GM12878 (cell line): ENCODE measurements at regions not wholly inside any gene's neighbourhood (a gene's known extent, or its start where the extent isn't known, plus 50 kb on each side); places are given as distances from the start of the nearest gene placed in this dataset.
A peak's percentile ranks its signal among the peaks of the same experiment; 100 is the strongest.
"Not testable (repeated sequence)": the region's sequence is repeated elsewhere in the genome, so short reads cannot be mapped to it uniquely, and the experiment has no call there.

Experiments used
- ATAC-seq: fragments of 200-7000 bp; cut with Tn5 transposase; 3 replicates; pipeline ENCODE4 v1.9.1; 2020; ENCODE audit warnings: mild to moderate bottlenecking, moderate library complexity
- BruUV-seq: library from RNA; stranded (reverse); fragments of 400-500 nt; replicated peaks from 2 replicates; lab custom pipeline; 2021; lab: Mats Ljungman, UMichigan
- CTCF ChIA-PET: fragments of 300-600 bp; sonication (Branson Sonifier 250); formaldehyde crosslinking; extraction: SDS; loops from one replicate; lab custom pipeline; 2021; ENCODE audit warnings: inconsistent platforms; lab: Yijun Ruan, JAX
- POLR2A ChIA-PET: fragments of 350-600 bp; formaldehyde crosslinking; extraction: SDS; loops from one replicate; lab custom pipeline; 2021; ENCODE audit warnings: inconsistent platforms; lab: Charles Lee
- RAD21 ChIA-PET: fragments of 300-600 bp; sonication (Branson Sonifier 250); formaldehyde crosslinking; loops from one replicate; lab custom pipeline; 2023; ENCODE audit warnings: antibody characterized with exemption; ENCODE audit not compliant: unreplicated experiment; lab: Charles Lee
- SMC1A ChIA-PET: fragments of 300-600 bp; sonication (Branson Sonifier 250); formaldehyde crosslinking; loops from one replicate; lab custom pipeline; 2023; ENCODE audit not compliant: unreplicated experiment, uncharacterized antibody; lab: Charles Lee
- DNase-seq: peaks from one replicate; pipeline ENCODE4 v3.0.0-alpha.2; 2011; ENCODE audit warnings: low read depth, low spot score
- FAIRE-seq: peaks from 3 replicates; lab custom pipeline; 2011; peaks lifted over from hg19 to GRCh38; lab: Jason Lieb, UNC
- H2AFZ ChIP-seq: 2 replicates; pipeline ENCODE4 v1.6.0; 2011; ENCODE audit warnings: low read depth, low read length, control low read depth; ENCODE audit not compliant: control insufficient read depth
- H3K27ac ChIP-seq: 2 replicates; pipeline ENCODE4 v1.5.1; 2011; ENCODE audit warnings: control low read depth; ENCODE audit not compliant: control insufficient read depth, insufficient read depth
- H3K27me3 ChIP-seq, 2 experiments: replicated peaks in 1 of 2; 2 replicates each; pipeline versions ENCODE4 v1.6.0 to v1.6.1; 2011; ENCODE audit warnings: low read length in 1 of 2; ENCODE audit not compliant: control insufficient read depth in 2 of 2, insufficient read depth in 2 of 2
- H3K36me3 ChIP-seq, 2 experiments: 2 replicates each; pipeline ENCODE4 v1.5.1; 2011; ENCODE audit warnings: low read length in 1 of 2; ENCODE audit not compliant: control insufficient read depth in 2 of 2, insufficient read depth in 2 of 2
- H3K4me1 ChIP-seq: 2 replicates; pipeline ENCODE4 v1.6.1; 2011; ENCODE audit warnings: mild to moderate bottlenecking, low read length, moderate library complexity, mixed read lengths; ENCODE audit not compliant: control insufficient read depth, insufficient read depth
- H3K4me2 ChIP-seq: 2 replicates; pipeline ENCODE4 v1.6.0; 2011; ENCODE audit warnings: control low read depth; ENCODE audit not compliant: control insufficient read depth, insufficient read depth
- H3K4me3 ChIP-seq: fragments of 200-600 bp; sonication (generic); 2 replicates; pipeline ENCODE4 v1.5.1; 2016
- H3K79me2 ChIP-seq: 2 replicates; pipeline ENCODE4 v1.6.0; 2011; ENCODE audit warnings: low read length; ENCODE audit not compliant: control insufficient read depth, insufficient read depth
- H3K9ac ChIP-seq: 2 replicates; pipeline ENCODE4 v1.8.0; 2011; ENCODE audit warnings: low read length, control low read depth, mixed read lengths; ENCODE audit not compliant: control insufficient read depth, insufficient read depth
- H3K9me3 ChIP-seq: replicated peaks from 3 replicates; pipeline ENCODE4 v1.5.1; 2011; ENCODE audit warnings: mild to moderate bottlenecking, low read length; ENCODE audit not compliant: control insufficient read depth, insufficient read depth
- H4K20me1 ChIP-seq: 2 replicates; pipeline ENCODE4 v1.6.0; 2011; ENCODE audit not compliant: control insufficient read depth, insufficient read depth
- ATF7 ChIP-seq: fragments of 450-650 bp; IDR thresholded peaks from 2 replicates; pipeline ENCODE4 v1.6.1; 2016; ENCODE audit warnings: low read depth, mild to moderate bottlenecking
- CREB1 ChIP-seq: IDR thresholded peaks from 2 replicates; pipeline ENCODE4 v1.6.1; 2012; ENCODE audit warnings: low read depth, mild to moderate bottlenecking, inconsistent platforms
- CREM ChIP-seq: IDR thresholded peaks from 2 replicates; pipeline ENCODE4 v1.6.1; 2014; ENCODE audit warnings: antibody characterized with exemption, low read depth
- FOS ChIP-seq: IDR thresholded peaks from 3 replicates; pipeline ENCODE4 v1.6.1; 2011; ENCODE audit warnings: borderline replicate concordance; ENCODE audit not compliant: insufficient read length; ENCODE audit errors: extremely low read depth
- IKZF2 ChIP-seq, 2 experiments: fragments of 450-650 bp; IDR thresholded peaks; 2 replicates each; pipeline ENCODE4 v1.6.1; 2017; ENCODE audit warnings: mild to moderate bottlenecking in 2 of 2, moderate library complexity in 2 of 2
- MTA2 ChIP-seq: fragments of 450-650 bp; IDR thresholded peaks from 2 replicates; pipeline ENCODE4 v1.6.1; 2016; ENCODE audit warnings: low read depth, mild to moderate bottlenecking, moderate library complexity
- MTA3 ChIP-seq: IDR thresholded peaks from 2 replicates; pipeline ENCODE4 v1.6.1; 2012; ENCODE audit warnings: low read length, inconsistent platforms, borderline replicate concordance
- NBN ChIP-seq: fragments of 450-650 bp; IDR thresholded peaks from 2 replicates; pipeline ENCODE4 v1.6.1; 2016
- PAX8 ChIP-seq: fragments of 450-650 bp; IDR thresholded peaks from 2 replicates; pipeline ENCODE4 v1.6.1; 2017; ENCODE audit warnings: mild to moderate bottlenecking, moderate library complexity
- RUNX3 ChIP-seq: IDR thresholded peaks from 2 replicates; pipeline ENCODE4 v1.6.1; 2012; ENCODE audit warnings: low read length, inconsistent platforms
- SIX5 ChIP-seq: IDR thresholded peaks from 2 replicates; pipeline ENCODE4 v1.6.1; 2011; ENCODE audit warnings: mild to moderate bottlenecking, low read depth, low read length, moderate library complexity; ENCODE audit not compliant: severe bottlenecking
- SMAD1 ChIP-seq: fragments of 450-650 bp; IDR thresholded peaks from 2 replicates; pipeline ENCODE4 v1.6.1; 2018; ENCODE audit warnings: mild to moderate bottlenecking, low read depth; ENCODE audit not compliant: partially characterized antibody
- TAF1 ChIP-seq: IDR thresholded peaks from 2 replicates; pipeline ENCODE4 v1.6.1; 2011; ENCODE audit warnings: mild to moderate bottlenecking, low read depth, low read length, borderline replicate concordance
- USF2 ChIP-seq: IDR thresholded peaks from 2 replicates; pipeline ENCODE4 v1.6.1; 2011; ENCODE audit warnings: low read depth, low read length, improper control_type of control experiment, borderline replicate concordance
- WGBS: methylation state at CpG from one replicate; pipeline ENCODE4 v1.1.6; 2016; ENCODE audit warnings: low lambda C conversion rate; ENCODE audit not compliant: insufficient replicate concordance, insufficient coverage; ENCODE audit errors: missing lambda C conversion rate; 5-methylcytosine and 5-hydroxymethylcytosine counted together
- in situ Hi-C: fragments of 300-500 bp; cut with MboI; formaldehyde crosslinking; loops from 9 replicates; pipeline ENCODE4 v1.14.3; 2018; ENCODE audit warnings: mixed read lengths
- intact Hi-C: fragments of 100-400 bp; cut with micrococcal nuclease; formaldehyde crosslinking; loops from one replicate; pipeline ENCODE4 v1.14.2; 2022; ENCODE audit not compliant: unreplicated experiment

GRCh38 chr5:56666901-56667300, 148.4 kb upstream of the MAP3K1 start (continued):
- TF ChIP-seq TAF1 = no peak
- no peak for TF ChIP-seq PAX8
- no peak for TF ChIP-seq ATF7
- no peak for TF ChIP-seq USF2
- no peak for TF ChIP-seq FOS
- no peak for TF ChIP-seq CREM
- no peak for TF ChIP-seq MTA3
- no peak for TF ChIP-seq SIX5
- TF ChIP-seq CREB1 = no peak
- TF ChIP-seq SMAD1 = no peak
- TF ChIP-seq, all 136 proteins: peak for 0

GRCh38 chr5:56665117-56665516, 150.2 kb upstream of the MAP3K1 start:
- H3K9ac ChIP-seq, POLR2A ChIA-PET, H4K20me1 ChIP-seq, RAD21 ChIA-PET, H3K27ac ChIP-seq, H3K79me2 ChIP-seq, H3K36me3 ChIP-seq, H2AFZ ChIP-seq, H3K4me2 ChIP-seq, H3K4me3 ChIP-seq, ATAC-seq, intact Hi-C loops, FAIRE-seq, BruUV-seq, H3K27me3 ChIP-seq, H3K9me3 ChIP-seq, DNase-seq, in situ Hi-C loops: not testable (repeated sequence)
- ChIA-PET SMC1A (interaction anchor here (1.0 kb wide), 1 partner anchor 23 kb away, joined by 3 read pairs; no protein-coding TSS in a partner anchor), CTCF (interaction anchor here (0.8 kb wide), 1 partner anchor 21 kb away, joined by 3 read pairs; no protein-coding TSS in a partner anchor)
- 31% methylated on average over 3 of the region's 3 CpGs for WGBS
- TF ChIP-seq RUNX3 = 0 out of 2 replicates have a peak, but pooled peaks have one; percentile 22
- 0 out of 2 replicates have a peak, but pooled peaks have one; percentile 28 for TF ChIP-seq NBN
- peak; percentile 55 for TF ChIP-seq ATF7
- peak; percentile 22 to 54; a peak in 3 of 4 replicates for TF ChIP-seq IKZF2 (IDR thresholded peaks at IDR 0.05)
- TF ChIP-seq MTA2 = 0 out of 2 replicates have a peak, but pooled peaks have one; percentile 11
- peaks cover 10% of the 10 kb centered on the region for H3K4me1 ChIP-seq
